GM18861 (cell line): ENCODE measurements at regions not wholly inside any gene's neighbourhood (a gene's known extent, or its start where the extent isn't known, plus 50 kb on each side); places are given as distances from the start of the nearest gene placed in this dataset.

Experiments used
- ATAC-seq: cut with Tn5 transposase; IDR thresholded peaks from one replicate; pipeline ENCODE4 v1.9.1; 2021; ENCODE audit not compliant: unreplicated experiment

- no peak for ATAC-seq
These were observed 298.5 kb downstream of the KLF6 start for GRCh38 chr10:3486346-3487065.

- ATAC-seq: peak; percentile 38
These were observed 299.8 kb downstream of the KLF6 start for GRCh38 chr10:3485057-3485686.

GRCh38 chr10:3484306-3485056, 300.5 kb downstream of the KLF6 start:
- peak; percentile 80 for ATAC-seq

GRCh38 chr10:3482200-3482993, 302.6 kb downstream of the KLF6 start:
- no peak for ATAC-seq

- no peak for ATAC-seq
These were observed 303.5 kb downstream of the KLF6 start for GRCh38 chr10:3481496-3481895.

- no peak for ATAC-seq
These were observed 304.1 kb downstream of the KLF6 start for GRCh38 chr10:3480990-3481315.

- ATAC-seq: no peak
These were observed 304.6 kb downstream of the KLF6 start for GRCh38 chr10:3480281-3480989.

- no peak for ATAC-seq
These were observed 306.2 kb upstream of the PITRM1 start for GRCh38 chr10:3478632-3479240.

- no peak for ATAC-seq
These were observed 305.6 kb upstream of the PITRM1 start for GRCh38 chr10:3478153-3478552.

GRCh38 chr10:3477683-3478082, 305.1 kb upstream of the PITRM1 start:
- no peak for ATAC-seq

- ATAC-seq: no peak
These were observed 304.3 kb upstream of the PITRM1 start for GRCh38 chr10:3476640-3477448.

GRCh38 chr10:3476186-3476585, 303.6 kb upstream of the PITRM1 start:
- no peak for ATAC-seq

- no peak for ATAC-seq
These were observed 302.8 kb upstream of the PITRM1 start for GRCh38 chr10:3475367-3475766.

GRCh38 chr10:3474266-3474665, 301.7 kb upstream of the PITRM1 start:
- ATAC-seq: no peak

GRCh38 chr10:3473271-3473670, 300.7 kb upstream of the PITRM1 start:
- ATAC-seq: no peak

GRCh38 chr10:3472287-3473051, 299.9 kb upstream of the PITRM1 start:
- no peak for ATAC-seq

GRCh38 chr10:3471927-3472286, 299.3 kb upstream of the PITRM1 start:
- no peak for ATAC-seq

GRCh38 chr10:3471472-3471871, 298.9 kb upstream of the PITRM1 start:
- no peak for ATAC-seq

- no peak for ATAC-seq
These were observed 297.6 kb upstream of the PITRM1 start for GRCh38 chr10:3470191-3470590.
